T-cell (primary cell): ENCODE measurements at regions not wholly inside any gene's neighbourhood (a gene's known extent, or its start where the extent isn't known, plus 50 kb on each side); places are given as distances from the start of the nearest gene placed in this dataset.

Source experiments
- ATAC-seq, 4 experiments: fragments of 200-7000 bp in 3 of 4; fragments of 150-1000 bp in 1 of 4; cut with Tn5 transposase; replicated peaks in 1 of 4; 1 replicate in 3 of 4; 2 replicates in 1 of 4; pipeline ENCODE4 v1.10.0; 2021; ENCODE audit warnings: moderate library complexity in 3 of 4, mild to moderate bottlenecking in 2 of 4, moderate number of reproducible peaks in 1 of 4
- CTCF ChIA-PET, 2 donors: fragments of 300-600 bp; sonication (Branson Sonifier 250); formaldehyde crosslinking; loops; one replicate each; lab custom pipeline; 2022; ENCODE audit warnings: antibody characterized with exemption in 2 of 2; lab: Charles Lee
- POLR2A ChIA-PET, 2 donors: fragments of 300-600 bp; sonication (Branson Sonifier 250); formaldehyde crosslinking; loops; one replicate each; lab custom pipeline; 2022; ENCODE audit warnings: antibody characterized with exemption in 2 of 2; lab: Charles Lee
- DNase-seq, 35 experiments: peaks; one replicate each; pipeline versions ENCODE4 v3.0.0 to v3.0.0-alpha.2; 2013 to 2023
- H3K27ac ChIP-seq: one replicate; pipeline ENCODE4 v1.5.1; 2013; ENCODE audit warnings: low read length
- H3K27me3 ChIP-seq, 2 experiments: replicated peaks in 1 of 2; 1 replicate in 1 of 2; 2 replicates in 1 of 2; pipeline versions ENCODE4 v1.6.1 to v1.7.0; 2013; ENCODE audit warnings: low read length in 1 of 2, mixed read lengths in 1 of 2; ENCODE audit not compliant: control insufficient read depth in 2 of 2, insufficient read depth in 2 of 2; ENCODE audit errors: extremely low read depth in 1 of 2
- H3K36me3 ChIP-seq, 2 donors: 1 replicate in 1 of 2; 2 replicates in 1 of 2; pipeline versions ENCODE4 v1.6.1 to v1.7.0; 2013; ENCODE audit warnings: low read length in 1 of 2; ENCODE audit not compliant: control insufficient read depth in 2 of 2, insufficient read depth in 1 of 2; ENCODE audit errors: extremely low read depth in 1 of 2
- H3K4me1 ChIP-seq, 2 experiments: 1 replicate in 1 of 2; 2 replicates in 1 of 2; pipeline versions ENCODE4 v1.6.1 to v1.7.0; 2013; ENCODE audit warnings: low read length in 2 of 2, mixed read lengths in 1 of 2; ENCODE audit not compliant: insufficient read depth in 2 of 2, control insufficient read depth in 1 of 2; ENCODE audit errors: extremely low read depth in 1 of 2
- H3K4me3 ChIP-seq, 2 donors: 1 replicate in 1 of 2; 2 replicates in 1 of 2; pipeline versions ENCODE4 v1.5.1 to v1.7.0; 2013; ENCODE audit warnings: mild to moderate bottlenecking in 2 of 2, low read length in 1 of 2, moderate library complexity in 1 of 2; ENCODE audit not compliant: control insufficient read depth in 1 of 2; ENCODE audit errors: extremely low read depth in 1 of 2
- H3K9me3 ChIP-seq: 2 replicates; pipeline ENCODE4 v1.7.0; 2013
- H3K27ac Mint-ChIP-seq, 2 donors: one replicate each; pipeline ENCODE4 v1.8.0; 2020 to 2021; ENCODE audit warnings: mild to moderate bottlenecking in 2 of 2, mixed read lengths in 2 of 2
- H3K27me3 Mint-ChIP-seq, 2 donors: one replicate each; pipeline ENCODE4 v1.8.0; 2021 to 2022; ENCODE audit warnings: mixed read lengths in 2 of 2
- H3K36me3 Mint-ChIP-seq: one replicate; pipeline ENCODE4 v1.8.0; 2021; ENCODE audit warnings: mixed read lengths
- H3K4me1 Mint-ChIP-seq, 3 donors: one replicate each; pipeline ENCODE4 v1.8.0; 2020 to 2022; ENCODE audit warnings: mixed read lengths in 3 of 3, mild to moderate bottlenecking in 1 of 3
- H3K4me3 Mint-ChIP-seq, 3 donors: one replicate each; pipeline ENCODE4 v1.8.0; 2020 to 2022; ENCODE audit warnings: mild to moderate bottlenecking in 3 of 3, mixed read lengths in 3 of 3, moderate library complexity in 3 of 3
- H3K9me3 Mint-ChIP-seq, 3 donors: one replicate each; pipeline ENCODE4 v1.8.0; 2020 to 2022; ENCODE audit warnings: mixed read lengths in 3 of 3
- WGBS: methylation state at CpG from one replicate; pipeline ENCODE4 v1.1.5; 2013; ENCODE audit warnings: missing lambda C conversion rate; ENCODE audit not compliant: insufficient coverage; 5-methylcytosine and 5-hydroxymethylcytosine counted together

DNA sequence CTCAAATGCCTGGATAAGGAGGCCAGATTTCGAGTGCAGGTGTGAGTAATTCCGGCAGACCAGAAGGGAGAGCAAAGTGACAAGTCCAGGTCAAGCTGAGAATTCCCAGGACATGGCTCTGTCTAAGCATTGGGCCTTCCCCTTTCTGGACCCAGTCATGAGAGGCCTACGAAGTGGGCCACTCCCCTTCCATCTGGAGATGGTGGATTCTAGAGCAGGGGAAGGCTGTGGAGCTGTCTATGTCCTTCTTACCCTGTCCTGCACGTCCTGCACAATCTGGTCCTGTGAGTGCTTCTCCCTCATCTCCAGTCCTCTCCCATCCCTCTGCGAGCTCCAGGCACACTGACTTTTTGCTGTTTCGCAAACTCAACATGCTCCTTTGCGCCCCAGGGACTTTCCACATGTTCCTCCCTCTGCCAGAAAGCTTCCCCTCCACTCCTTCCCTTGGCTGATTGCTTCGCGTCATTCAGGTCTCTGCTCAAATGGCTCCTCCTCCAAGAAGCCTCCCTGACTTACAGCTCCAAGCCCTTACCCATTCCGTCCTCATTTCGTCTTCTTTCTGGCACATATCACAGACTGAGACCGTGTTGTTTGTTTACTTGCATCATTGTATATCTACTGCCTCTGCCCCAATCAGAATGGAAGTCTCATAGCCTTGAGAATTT lies 193.2 kb downstream of the URI1 start:
- no peak overlapping the region for H3K27ac Mint-ChIP-seq
- WGBS = 65% methylated on average over 12 of the region's 12 CpGs
- H3K27me3 Mint-ChIP-seq = peaks cover 2 to 9% of the 10 kb centered on the region in 2 donors
- no peaks in the 10 kb centered on the region for H3K4me1 ChIP-seq
- H3K9me3 Mint-ChIP-seq = no peaks in the 10 kb centered on the region
- ATAC-seq (no peak), DNase-seq (no peak)
- H3K27me3 ChIP-seq = peaks cover 0 to 13% of the 10 kb centered on the region in 2 experiments
- H3K9me3 ChIP-seq = no peaks in the 10 kb centered on the region
- no peak overlapping the region for H3K4me3 ChIP-seq
- ChIA-PET CTCF (no interaction called here), POLR2A (no interaction called here)
- H3K36me3 ChIP-seq = no peaks in the 10 kb centered on the region
- H3K4me3 Mint-ChIP-seq = no peak overlapping the region
- H3K27ac ChIP-seq = no peak overlapping the region
- H3K4me1 Mint-ChIP-seq = no peaks in the 10 kb centered on the region
- H3K36me3 Mint-ChIP-seq = no peaks in the 10 kb centered on the region

DNA sequence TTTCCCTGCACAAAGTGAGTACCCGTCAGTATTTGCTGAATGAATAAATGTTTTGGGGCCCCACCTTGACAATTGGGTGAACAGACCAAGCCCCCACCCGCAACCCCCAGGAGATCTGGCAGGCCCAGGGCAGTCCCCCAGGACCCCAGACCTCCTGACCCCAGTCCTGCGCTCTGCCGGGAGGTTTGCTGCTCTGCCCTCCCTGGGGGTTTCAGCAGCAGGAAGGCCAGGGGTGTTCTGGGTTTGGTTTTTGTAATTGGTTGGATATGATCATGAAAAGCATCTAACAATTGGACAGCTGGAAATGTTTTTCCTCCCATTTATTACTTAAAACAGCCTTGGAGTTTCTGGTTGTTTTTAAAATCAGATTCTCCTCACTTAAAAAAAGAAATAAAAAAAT lies 193.8 kb downstream of the URI1 start:
- Mint-ChIP-seq H3K27ac (no peak overlapping the region), H3K4me1 (no peaks in the 10 kb centered on the region), H3K9me3 (no peaks in the 10 kb centered on the region), H3K4me3 (no peak overlapping the region), H3K36me3 (no peaks in the 10 kb centered on the region), H3K27me3 (peaks cover 2 to 9% of the 10 kb centered on the region in 2 donors)
- ChIA-PET CTCF (no interaction called here), POLR2A (no interaction called here)
- no peak for ATAC-seq
- 75% methylated on average over 2 of the region's 4 CpGs for WGBS
- Histone ChIP-seq H3K4me3 (no peak overlapping the region), H3K36me3 (no peaks in the 10 kb centered on the region), H3K9me3 (no peaks in the 10 kb centered on the region), H3K27me3 (peaks cover 0 to 13% of the 10 kb centered on the region in 2 experiments), H3K27ac (no peak overlapping the region), H3K4me1 (no peaks in the 10 kb centered on the region)
- DNase-seq = no peak

DNA sequence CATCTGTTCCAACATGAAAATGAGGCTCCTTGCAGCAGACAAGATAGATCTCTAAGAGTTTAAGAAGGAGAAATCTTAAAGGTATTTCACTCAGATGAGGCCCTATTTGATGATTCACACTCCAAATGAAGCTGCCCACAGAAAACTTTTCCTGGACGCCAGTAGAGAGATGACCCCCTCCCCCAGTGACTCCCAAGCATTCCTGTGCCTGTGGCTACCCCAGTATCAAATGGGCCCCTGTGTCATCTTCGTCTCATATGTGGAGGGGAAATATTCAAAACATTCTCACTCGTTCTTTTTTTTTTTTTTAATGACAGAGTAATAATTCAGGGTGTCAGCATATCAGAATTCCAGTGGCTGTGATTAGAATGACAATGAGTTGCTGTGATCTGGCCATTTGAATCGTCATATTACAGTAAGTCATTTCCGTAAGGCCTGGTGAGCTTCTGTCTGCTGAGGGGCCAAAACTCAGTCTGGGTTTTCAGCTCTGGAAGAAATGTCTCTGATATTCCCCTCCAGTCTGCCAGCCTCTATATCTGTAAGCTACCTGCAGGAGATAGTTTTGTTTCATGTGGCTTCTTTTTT lies 194.7 kb downstream of the URI1 start:
- no peaks in the 10 kb centered on the region for H3K36me3 Mint-ChIP-seq
- 92% methylated on average over 2 of the region's 5 CpGs for WGBS
- H3K4me3 Mint-ChIP-seq = no peak overlapping the region
- H3K4me1 ChIP-seq = no peaks in the 10 kb centered on the region
- no peak overlapping the region for H3K27ac ChIP-seq
- peaks cover 0 to 11% of the 10 kb centered on the region in 2 experiments for H3K27me3 ChIP-seq
- ChIA-PET POLR2A (no interaction called here), CTCF (no interaction called here)
- H3K27ac Mint-ChIP-seq = no peak overlapping the region
- no peak overlapping the region for H3K4me3 ChIP-seq
- DNase-seq (no peak), ATAC-seq (no peak)
- no peaks in the 10 kb centered on the region for H3K9me3 ChIP-seq
- H3K27me3 Mint-ChIP-seq = peaks cover 2 to 9% of the 10 kb centered on the region in 2 donors
- H3K9me3 Mint-ChIP-seq = no peaks in the 10 kb centered on the region
- H3K4me1 Mint-ChIP-seq = no peaks in the 10 kb centered on the region
- H3K36me3 ChIP-seq = no peaks in the 10 kb centered on the region

DNA sequence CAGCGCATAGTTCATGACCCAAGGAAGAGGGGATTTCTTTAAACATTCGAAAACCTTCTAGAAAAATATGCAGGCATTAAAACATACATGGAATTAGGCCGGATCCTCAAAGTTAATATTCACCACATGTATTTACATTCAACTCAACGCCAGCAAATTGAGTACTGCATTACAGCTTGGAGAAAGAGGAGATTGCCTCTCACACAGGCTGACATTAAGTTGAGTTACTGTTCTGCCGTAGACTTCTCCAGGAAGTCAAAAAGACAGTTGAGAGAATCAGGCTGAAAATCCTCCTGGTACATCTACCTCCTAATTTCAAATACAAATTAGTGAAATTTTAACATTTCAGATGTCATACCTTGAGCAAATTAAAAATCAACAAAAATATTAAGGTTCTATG lies 195.7 kb downstream of the URI1 start:
- H3K27ac Mint-ChIP-seq = no peak overlapping the region
- CTCF ChIA-PET = no interaction called here
- Histone ChIP-seq H3K4me1 (no peaks in the 10 kb centered on the region), H3K27me3 (peaks cover 0 to 3% of the 10 kb centered on the region in 2 experiments), H3K9me3 (no peaks in the 10 kb centered on the region), H3K27ac (no peak overlapping the region), H3K36me3 (no peaks in the 10 kb centered on the region), H3K4me3 (no peak overlapping the region)
- DNase-seq = no peak
- POLR2A ChIA-PET = no interaction called here
- H3K27me3 Mint-ChIP-seq = peaks cover 2 to 9% of the 10 kb centered on the region in 2 donors
- no peak for ATAC-seq
- H3K36me3 Mint-ChIP-seq = no peaks in the 10 kb centered on the region
- no peaks in the 10 kb centered on the region for H3K4me1 Mint-ChIP-seq
- no CpG with 5 or more reads among the region's 5 CpGs for WGBS
- H3K4me3 Mint-ChIP-seq = no peak overlapping the region
- no peaks in the 10 kb centered on the region for H3K9me3 Mint-ChIP-seq

DNA sequence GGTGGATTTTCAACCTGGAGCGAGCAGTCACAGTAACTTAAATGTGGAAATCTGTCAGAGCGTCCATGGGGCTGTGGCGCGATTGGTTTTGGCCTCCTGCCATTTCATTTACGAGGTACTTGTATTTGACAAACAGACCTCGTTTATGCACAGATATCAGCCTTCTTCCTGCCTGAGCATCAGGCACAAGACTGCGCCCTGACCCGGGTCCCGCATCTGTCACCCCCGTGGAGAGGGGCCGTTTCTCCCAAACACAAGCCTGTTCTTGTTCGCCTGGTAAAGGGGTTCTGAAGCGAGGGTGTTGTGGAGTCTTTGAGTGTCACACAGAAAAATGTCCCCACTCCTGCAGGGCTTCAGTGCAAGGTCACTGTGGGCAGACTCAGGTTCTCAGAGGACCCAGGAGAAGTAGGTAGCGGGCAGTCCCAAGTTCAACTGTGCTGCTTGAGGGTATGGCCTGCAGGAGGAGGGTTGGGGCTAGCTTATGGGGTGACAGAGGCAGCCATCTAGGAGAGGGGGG lies 202.3 kb downstream of the URI1 start:
- Mint-ChIP-seq H3K9me3 (no peaks in the 10 kb centered on the region), H3K27me3 (peaks cover 0 to 4% of the 10 kb centered on the region in 2 donors), H3K4me3 (no peak overlapping the region), H3K27ac (no peak overlapping the region), H3K36me3 (no peaks in the 10 kb centered on the region), H3K4me1 (no peaks in the 10 kb centered on the region)
- Histone ChIP-seq H3K36me3 (no peaks in the 10 kb centered on the region), H3K27ac (no peak overlapping the region), H3K9me3 (no peaks in the 10 kb centered on the region), H3K27me3 (peaks cover 0 to 18% of the 10 kb centered on the region in 2 experiments), H3K4me1 (no peaks in the 10 kb centered on the region), H3K4me3 (no peak overlapping the region)
- WGBS = 79% methylated on average over 6 of the region's 14 CpGs
- DNase-seq = no peak
- ATAC-seq = no peak
- ChIA-PET POLR2A (no interaction called here), CTCF (no interaction called here)

DNA sequence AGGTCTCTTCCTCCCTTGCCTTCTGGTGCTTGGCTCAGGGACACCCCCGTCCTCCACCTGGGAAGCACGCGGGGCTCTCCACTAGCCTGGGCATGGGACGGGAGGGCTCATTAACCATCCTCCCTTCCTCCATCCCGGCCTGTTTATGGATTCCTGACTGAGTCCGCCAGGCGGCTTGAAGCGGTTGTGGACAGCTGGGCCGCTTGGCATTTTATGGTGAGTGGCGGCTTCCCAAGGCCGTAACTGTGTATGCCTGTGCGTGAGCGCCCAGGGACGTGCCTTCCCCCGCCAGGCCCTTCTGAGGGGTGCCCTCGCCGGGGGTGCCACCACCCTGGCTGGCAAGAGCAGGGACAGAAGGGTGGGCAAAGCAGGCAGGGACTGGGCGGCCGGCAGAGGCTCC lies 202.8 kb downstream of the URI1 start:
- Mint-ChIP-seq H3K27ac (no peak overlapping the region), H3K4me1 (no peaks in the 10 kb centered on the region), H3K9me3 (no peaks in the 10 kb centered on the region), H3K27me3 (peaks cover under 1 to 4% of the 10 kb centered on the region in 2 donors), H3K4me3 (no peak overlapping the region), H3K36me3 (no peaks in the 10 kb centered on the region)
- Histone ChIP-seq H3K36me3 (no peaks in the 10 kb centered on the region), H3K4me3 (no peak overlapping the region), H3K27ac (no peak overlapping the region), H3K4me1 (no peaks in the 10 kb centered on the region), H3K9me3 (no peaks in the 10 kb centered on the region), H3K27me3 (peaks cover 0 to 21% of the 10 kb centered on the region in 2 experiments)
- ATAC-seq (no peak), DNase-seq (no peak)
- POLR2A ChIA-PET = no interaction called here
- 84% methylated on average over 16 of the region's 19 CpGs for WGBS
- CTCF ChIA-PET = no interaction called here
